ENCODE measurements at regions not wholly inside any gene's neighbourhood (a gene's known extent, or its start where the extent isn't known, plus 50 kb on each side); places are given as distances from the start of the nearest gene placed in this dataset.

- Histone ChIP-seq H3K4me1 (no peaks in the 10 kb centered on the region), H3K27ac (no peak overlapping the region), H3K4me2 (no peak overlapping the region), H3K4me3 (no peak overlapping the region), H3K9me3 (no peaks in the 10 kb centered on the region)
- FAIRE-seq (no peak), DNase-seq (ENCODE audit: low read depth in 1 of 2, low spot score in 1 of 2) (no peak), ATAC-seq (no peak)
- ChIA-PET CTCF (no interaction called here), POLR2A (no interaction called here)
- WGBS (ENCODE audit: missing lambda C conversion rate) = 41% methylated on average over 1 of the region's 1 CpG
- TF ChIP-seq HES2 (IDR thresholded peaks at IDR 0.05) (no peak), ELK1 (IDR thresholded peaks at IDR 0.05; ENCODE audit: low read depth, low read length) (no peak), RARB (CRISPR knock-in tag; IDR thresholded peaks at IDR 0.05) (no peak), MAZ (IDR thresholded peaks at IDR 0.05; ENCODE audit: borderline replicate concordance, low read depth, low read length) (no peak), FOXS1 (CRISPR knock-in tag; IDR thresholded peaks at IDR 0.05) (no peak), HMGXB4 (CRISPR knock-in tag; IDR thresholded peaks at IDR 0.05; ENCODE audit: borderline replicate concordance) (no peak), JUNB (IDR thresholded peaks at IDR 0.05) (no peak), CHD4 (IDR thresholded peaks at IDR 0.05; ENCODE audit: borderline replicate concordance) (no peak), GATA3 (IDR thresholded peaks at IDR 0.05; ENCODE audit: borderline replicate concordance) (no peak), MYC (IDR thresholded peaks at IDR 0.05; ENCODE audit: borderline replicate concordance, low read length) (no peak)
Measured at GRCh38 chr2:223418604-223419199, 183.5 kb downstream of the SCG2 start.

- H3K4me1 ChIP-seq = no peaks in the 10 kb centered on the region
- CTCF ChIA-PET = no interaction called here
- no peaks in the 10 kb centered on the region for H3K9me3 ChIP-seq
- TF ChIP-seq FOSL2 (IDR thresholded peaks at IDR 0.05) (no peak), FOSL2 (CRISPR knock-in tag; IDR thresholded peaks at IDR 0.05) (no peak), ELK1 (IDR thresholded peaks at IDR 0.05; ENCODE audit: low read depth, low read length) (no peak), NFE2L2 (conservative IDR thresholded peaks at IDR 0.05; ENCODE audit: low read length) (no peak), RNF2 (IDR thresholded peaks at IDR 0.05; ENCODE audit: borderline replicate concordance, low read depth) (no peak), BCL3 (IDR thresholded peaks at IDR 0.05) (no peak), SMC3 (IDR thresholded peaks at IDR 0.05) (no peak), MAFK (IDR thresholded peaks at IDR 0.05; ENCODE audit: partially characterized antibody) (peak; percentile 61)
- no peak overlapping the region for H3K4me3 ChIP-seq
- no peak for FAIRE-seq
- H3K4me2 ChIP-seq = no peak overlapping the region
- no peak for DNase-seq (ENCODE audit: low read depth in 1 of 2, low spot score in 1 of 2)
- 88% methylated on average over 1 of the region's 1 CpG for WGBS (ENCODE audit: missing lambda C conversion rate)
- POLR2A ChIA-PET = no interaction called here
- ATAC-seq = no peak
- no peak overlapping the region for H3K27ac ChIP-seq
Measured at GRCh38 chr2:223420048-223420447, 182.1 kb downstream of the SCG2 start.

GRCh38 chr2:223431479-223431878 lies 170.7 kb downstream of the SCG2 start:
- H3K27ac ChIP-seq = no peak overlapping the region
- no peaks in the 10 kb centered on the region for H3K4me1 ChIP-seq
- FAIRE-seq (no peak), ATAC-seq (no peak), DNase-seq (ENCODE audit: low read depth in 1 of 2, low spot score in 1 of 2) (no peak)
- ChIA-PET CTCF (no interaction called here), POLR2A (no interaction called here)
- no peak overlapping the region for H3K4me3 ChIP-seq
- 10% methylated on average over 1 of the region's 1 CpG for WGBS (ENCODE audit: missing lambda C conversion rate)
- no peak overlapping the region for H3K4me2 ChIP-seq
- H3K9me3 ChIP-seq = no peaks in the 10 kb centered on the region
- TF ChIP-seq KDM5A (IDR thresholded peaks at IDR 0.05) = no peak
- TF ChIP-seq ZC3H11A (IDR thresholded peaks at IDR 0.05) = no peak
- TF ChIP-seq ZNF302 (CRISPR knock-in tag; IDR thresholded peaks at IDR 0.05) = no peak
- TF ChIP-seq SMC3 (IDR thresholded peaks at IDR 0.05) = no peak
- TF ChIP-seq PHF8 (IDR thresholded peaks at IDR 0.05; ENCODE audit: borderline replicate concordance, low read depth) = no peak
- no peak for TF ChIP-seq HEYL (CRISPR knock-in tag; IDR thresholded peaks at IDR 0.05)
- TF ChIP-seq MAX (IDR thresholded peaks at IDR 0.05) = no peak
- TF ChIP-seq CHD4 (IDR thresholded peaks at IDR 0.05; ENCODE audit: borderline replicate concordance) = no peak
- no peak for TF ChIP-seq RNF2 (IDR thresholded peaks at IDR 0.05; ENCODE audit: borderline replicate concordance, low read depth)
- no peak for TF ChIP-seq FOSL2 (IDR thresholded peaks at IDR 0.05)
- TF ChIP-seq FOSL2 (CRISPR knock-in tag; IDR thresholded peaks at IDR 0.05) = no peak
- no peak for TF ChIP-seq KDM1A (IDR thresholded peaks at IDR 0.05; ENCODE audit: low read depth)
- no peak for TF ChIP-seq REST (IDR thresholded peaks at IDR 0.05)

Measured in A549 (cell line).